Astrocyte (in vitro differentiated cells and primary cell): ENCODE measurements at regions not wholly inside any gene's neighbourhood (a gene's known extent, or its start where the extent isn't known, plus 50 kb on each side); places are given as distances from the start of the nearest gene placed in this dataset.

Source experiments
- DNase-seq: peaks from one replicate; pipeline ENCODE4 v3.0.0-alpha.2; 2010; ENCODE audit warnings: low read depth
- FAIRE-seq: peaks from 2 replicates; lab custom pipeline; 2011; peaks lifted over from hg19 to GRCh38; lab: Jason Lieb, UNC
- H2AFZ ChIP-seq: 2 replicates; pipeline ENCODE4 v1.6.0; 2012; ENCODE audit warnings: low read depth, low read length, inconsistent platforms
- H3K27ac ChIP-seq: 2 replicates; pipeline ENCODE4 v1.5.1; 2011; ENCODE audit warnings: low read depth, low read length, inconsistent platforms
- H3K27me3 ChIP-seq: 2 replicates; pipeline ENCODE4 v1.6.0; 2011; ENCODE audit warnings: low read length, inconsistent platforms; ENCODE audit not compliant: insufficient read depth
- H3K36me3 ChIP-seq: 2 replicates; pipeline ENCODE4 v1.5.1; 2011; ENCODE audit warnings: low read length, inconsistent platforms; ENCODE audit not compliant: insufficient read depth
- H3K4me1 ChIP-seq: 2 replicates; pipeline ENCODE4 v1.5.1; 2011; ENCODE audit warnings: low read length, inconsistent platforms; ENCODE audit not compliant: insufficient read depth
- H3K4me2 ChIP-seq: 2 replicates; pipeline ENCODE4 v1.6.0; 2012; ENCODE audit warnings: low read length, inconsistent platforms
- H3K4me3 ChIP-seq: 2 replicates; pipeline ENCODE4 v1.5.1; 2011; ENCODE audit warnings: low read depth, mild to moderate bottlenecking, low read length, inconsistent platforms; ENCODE audit not compliant: insufficient read depth
- H3K79me2 ChIP-seq: 2 replicates; pipeline ENCODE4 v1.6.0; 2012; ENCODE audit warnings: mild to moderate bottlenecking, low read length, inconsistent platforms; ENCODE audit not compliant: insufficient read depth
- H3K9ac ChIP-seq: 2 replicates; pipeline ENCODE4 v1.6.0; 2012; ENCODE audit warnings: mild to moderate bottlenecking, low read length, inconsistent platforms
- H3K9me3 ChIP-seq: 2 replicates; pipeline ENCODE4 v1.5.1; 2012; ENCODE audit warnings: low read depth, mild to moderate bottlenecking, low read length, inconsistent platforms; ENCODE audit not compliant: insufficient read depth
- H4K20me1 ChIP-seq: 2 replicates; pipeline ENCODE4 v1.6.0; 2012; ENCODE audit warnings: low read length, inconsistent platforms; ENCODE audit not compliant: insufficient read depth
- H3K27ac Mint-ChIP-seq: one replicate; pipeline ENCODE4 v1.8.0; 2021; ENCODE audit warnings: mild to moderate bottlenecking, mixed read lengths; ENCODE audit not compliant: unreplicated experiment
- H3K27me3 Mint-ChIP-seq: one replicate; pipeline ENCODE4 v1.8.0; 2021; ENCODE audit warnings: low read depth, mixed read lengths; ENCODE audit not compliant: unreplicated experiment
- H3K36me3 Mint-ChIP-seq: one replicate; pipeline ENCODE4 v1.8.0; 2021; ENCODE audit warnings: low read depth, mixed read lengths; ENCODE audit not compliant: unreplicated experiment
- H3K4me1 Mint-ChIP-seq: one replicate; pipeline ENCODE4 v1.8.0; 2021; ENCODE audit warnings: low read depth, mixed read lengths; ENCODE audit not compliant: unreplicated experiment
- H3K4me3 Mint-ChIP-seq: one replicate; pipeline ENCODE4 v1.8.0; 2021; ENCODE audit warnings: mild to moderate bottlenecking, moderate library complexity, mixed read lengths; ENCODE audit not compliant: unreplicated experiment
- H3K9me3 Mint-ChIP-seq: one replicate; pipeline ENCODE4 v1.8.0; 2021; ENCODE audit warnings: mild to moderate bottlenecking, mixed read lengths; ENCODE audit not compliant: unreplicated experiment
- CTCF ChIP-seq: IDR thresholded peaks from 2 replicates; pipeline ENCODE4 v1.5.1; 2011; ENCODE audit warnings: low read depth, mild to moderate bottlenecking, inconsistent platforms, low read length, moderate library complexity; ENCODE audit not compliant: insufficient read depth
- EZH2 ChIP-seq: IDR thresholded peaks from 2 replicates; pipeline ENCODE4 v1.6.1; 2012; ENCODE audit warnings: mild to moderate bottlenecking, low read length, inconsistent platforms; ENCODE audit not compliant: insufficient read depth

- H3K9me3 ChIP-seq = no peaks in the 10 kb centered on the region
- no peak overlapping the region for H2AFZ ChIP-seq
- no peaks in the 10 kb centered on the region for H3K79me2 ChIP-seq
- H3K4me3 Mint-ChIP-seq = no peak overlapping the region
- H3K4me2 ChIP-seq = no peak overlapping the region
- H3K27me3 ChIP-seq = no peaks in the 10 kb centered on the region
- H3K36me3 ChIP-seq = no peaks in the 10 kb centered on the region
- H3K36me3 Mint-ChIP-seq = no peaks in the 10 kb centered on the region
- TF ChIP-seq EZH2 = no peak
- no peak for TF ChIP-seq CTCF
- H3K27ac Mint-ChIP-seq = no peak overlapping the region
- H3K9ac ChIP-seq = no peak overlapping the region
- FAIRE-seq = no peak
- DNase-seq = no peak
- H3K27me3 Mint-ChIP-seq = peaks cover 25% of the 10 kb centered on the region
- H3K9me3 Mint-ChIP-seq = peaks cover 4% of the 10 kb centered on the region
- peaks cover 5% of the 10 kb centered on the region for H3K4me1 ChIP-seq
- H4K20me1 ChIP-seq = no peaks in the 10 kb centered on the region
- H3K4me3 ChIP-seq = no peak overlapping the region
- H3K4me1 Mint-ChIP-seq = peaks cover 6% of the 10 kb centered on the region
- no peak overlapping the region for H3K27ac ChIP-seq
Measured at GRCh38 chr5:174516741-174517140, 207.6 kb upstream of the MSX2 start.

GRCh38 chr5:174518512-174518911, 205.9 kb upstream of the MSX2 start:
- Mint-ChIP-seq H3K27me3 (peaks cover 28% of the 10 kb centered on the region), H3K4me3 (no peak overlapping the region), H3K9me3 (no peaks in the 10 kb centered on the region), H3K36me3 (no peaks in the 10 kb centered on the region), H3K27ac (no peak overlapping the region), H3K4me1 (peaks cover 4% of the 10 kb centered on the region)
- peaks cover 5% of the 10 kb centered on the region for H3K4me1 ChIP-seq
- H3K27ac ChIP-seq = no peak overlapping the region
- DNase-seq = no peak
- no peak overlapping the region for H3K9ac ChIP-seq
- H3K79me2 ChIP-seq = no peaks in the 10 kb centered on the region
- no peak overlapping the region for H3K4me3 ChIP-seq
- no peaks in the 10 kb centered on the region for H4K20me1 ChIP-seq
- H3K9me3 ChIP-seq = no peaks in the 10 kb centered on the region
- FAIRE-seq = no peak
- no peak overlapping the region for H2AFZ ChIP-seq
- TF ChIP-seq CTCF = no peak
- TF ChIP-seq EZH2 = no peak
- H3K27me3 ChIP-seq = no peaks in the 10 kb centered on the region
- H3K36me3 ChIP-seq = no peaks in the 10 kb centered on the region
- no peak overlapping the region for H3K4me2 ChIP-seq

GRCh38 chr5:174520420-174521396, 203.7 kb upstream of the MSX2 start:
- Histone ChIP-seq H3K4me3 (no peak overlapping the region), H3K79me2 (no peaks in the 10 kb centered on the region), H3K9me3 (no peaks in the 10 kb centered on the region), H3K27me3 (no peaks in the 10 kb centered on the region), H3K27ac (no peak overlapping the region), H4K20me1 (no peaks in the 10 kb centered on the region), H3K36me3 (no peaks in the 10 kb centered on the region), H3K4me2 (peak overlapping the region; percentile 47), H3K9ac (no peak overlapping the region), H2AFZ (peak overlapping the region; percentile 47), H3K4me1 (peaks cover 5% of the 10 kb centered on the region)
- Mint-ChIP-seq H3K27ac (no peak overlapping the region), H3K27me3 (peaks cover 22% of the 10 kb centered on the region), H3K9me3 (no peaks in the 10 kb centered on the region), H3K4me3 (no peak overlapping the region), H3K36me3 (no peaks in the 10 kb centered on the region), H3K4me1 (peaks cover 4% of the 10 kb centered on the region)
- no peak for TF ChIP-seq CTCF
- no peak for TF ChIP-seq EZH2
- FAIRE-seq (no peak), DNase-seq (peak; percentile 42)
